Globus pallidus (tissue), 1 donor: ENCODE measurements at regions not wholly inside any gene's neighbourhood (a gene's known extent, or its start where the extent isn't known, plus 50 kb on each side); places are given as distances from the start of the nearest gene placed in this dataset.
A peak's percentile ranks its signal among the peaks of the same experiment; 100 is the strongest.

Experiments used
- DNase-seq: peaks from one replicate; pipeline ENCODE4 v3.0.0-alpha.2; 2015; ENCODE audit warnings: low spot score

DNA sequence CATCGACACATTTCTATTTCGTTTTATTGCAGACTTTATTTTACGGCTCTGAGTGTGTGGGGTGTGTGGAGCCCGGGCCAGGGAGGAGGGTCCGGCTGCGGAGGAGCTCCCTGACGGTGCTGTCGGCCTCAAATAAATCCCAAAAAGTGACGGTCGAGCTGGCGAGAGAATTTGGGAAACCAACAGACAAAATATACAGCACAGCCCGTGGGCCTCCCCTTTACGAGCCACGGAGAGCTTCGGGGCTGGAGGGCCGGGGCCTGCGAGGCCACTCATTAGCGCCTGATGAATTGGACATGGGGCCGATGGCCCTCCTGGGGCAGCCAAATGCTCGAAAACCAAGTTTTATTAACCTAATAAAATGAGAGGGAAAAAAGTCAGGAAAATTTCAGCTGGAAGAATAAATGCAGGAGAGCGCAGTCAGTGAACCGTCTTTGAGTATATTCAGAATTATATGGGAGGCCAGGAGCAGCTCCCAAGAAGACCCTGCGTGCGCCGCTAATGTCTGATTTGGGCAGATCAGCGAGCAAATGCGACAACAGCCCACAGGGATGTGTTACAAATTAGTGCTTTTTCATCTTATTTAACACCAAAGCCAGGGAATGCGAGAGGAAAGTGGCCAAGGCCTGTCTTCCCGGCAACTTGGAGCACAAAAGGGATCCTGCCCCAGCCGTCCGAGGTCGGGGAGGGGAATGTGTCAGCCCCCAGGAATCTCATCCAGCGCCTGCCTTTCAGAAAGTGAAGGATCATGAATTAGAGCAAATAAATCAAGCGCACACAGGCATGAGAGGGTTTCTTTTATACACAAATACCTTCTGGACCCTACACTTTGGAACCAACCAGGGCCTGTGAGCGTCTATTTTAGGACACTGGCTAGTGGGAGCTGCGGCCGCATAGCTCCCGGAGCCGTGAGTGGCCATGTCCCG, 249.1 kb downstream of the C16orf95 start:
- DNase-seq: no peak

DNA sequence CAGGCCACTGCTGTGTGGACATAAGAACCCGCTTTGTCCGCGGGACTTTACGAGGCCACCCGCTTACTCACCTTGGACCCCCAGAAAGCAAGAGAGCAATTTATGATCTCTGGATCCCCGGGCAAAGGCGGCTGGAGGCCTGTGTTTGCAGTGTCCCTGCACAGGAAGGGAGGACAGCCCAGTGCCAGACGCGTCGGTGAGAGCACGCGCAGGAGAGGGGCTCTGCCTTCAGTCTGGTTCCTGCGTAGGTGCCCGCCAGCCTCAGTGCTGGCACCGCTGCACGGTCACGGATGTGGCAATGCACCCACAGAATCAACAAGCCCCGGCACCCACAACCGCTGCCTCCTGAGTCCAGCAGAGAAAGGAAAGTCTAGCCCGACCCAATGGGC, 248.4 kb downstream of the C16orf95 start:
- no peak for DNase-seq

- DNase-seq: no peak
Measured at GRCh38 chr16:87070657-87071056, 246.5 kb downstream of the C16orf95 start.

- no peak for DNase-seq
Measured at GRCh38 chr16:87072101-87072500, 245.1 kb downstream of the C16orf95 start.

GRCh38 chr16:87074641-87075318, 242.4 kb downstream of the C16orf95 start:
- DNase-seq: no peak

DNA sequence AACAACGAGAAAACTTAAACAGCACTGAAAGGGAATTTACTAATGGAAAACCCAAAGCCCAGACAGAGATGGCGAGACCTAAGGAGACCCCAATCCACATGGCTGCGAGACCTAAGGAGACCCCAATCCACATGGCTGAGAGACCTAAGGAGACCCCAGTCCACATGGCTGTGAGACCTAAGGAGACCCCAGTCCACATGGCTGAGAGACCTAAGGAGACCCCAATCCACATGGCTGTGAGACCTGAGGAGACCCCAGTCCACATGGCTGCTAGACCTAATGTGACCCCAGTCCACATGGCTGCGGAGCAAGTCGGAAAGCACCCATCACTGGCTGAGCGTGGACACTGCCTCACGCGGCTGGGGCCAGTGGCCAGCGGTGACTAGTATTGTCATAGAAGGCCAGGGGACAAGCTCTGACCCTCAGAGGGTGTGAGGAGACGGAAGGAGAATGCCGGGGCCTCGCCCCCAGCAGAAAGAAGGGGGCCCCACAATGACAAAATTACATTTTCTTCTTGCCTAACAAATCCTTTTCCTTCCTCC, 241.8 kb downstream of the C16orf95 start:
- no peak for DNase-seq

GRCh38 chr16:87076331-87076949, 240.8 kb downstream of the C16orf95 start:
- no peak for DNase-seq

GRCh38 chr16:87076950-87077749, 240.0 kb downstream of the C16orf95 start:
- DNase-seq: peak; percentile 11

DNA sequence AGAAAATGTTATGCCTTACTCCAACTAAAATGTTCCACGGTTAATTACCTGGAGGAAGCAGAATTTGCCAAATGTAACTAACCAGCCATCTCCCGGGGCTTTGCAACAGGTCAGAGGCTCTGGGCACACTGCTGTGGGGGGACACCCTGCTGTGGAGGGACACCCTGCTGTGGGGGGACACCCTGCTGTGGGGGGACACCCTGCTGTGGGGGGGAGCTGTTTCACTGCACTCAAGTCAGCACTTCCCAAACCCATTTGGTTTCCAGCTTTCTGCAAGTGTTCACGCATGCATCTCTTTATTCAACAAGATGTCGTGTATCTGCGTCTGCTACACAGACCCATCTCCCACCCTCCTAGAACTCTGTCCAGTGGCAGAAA, 239.5 kb downstream of the C16orf95 start:
- no peak for DNase-seq

DNA sequence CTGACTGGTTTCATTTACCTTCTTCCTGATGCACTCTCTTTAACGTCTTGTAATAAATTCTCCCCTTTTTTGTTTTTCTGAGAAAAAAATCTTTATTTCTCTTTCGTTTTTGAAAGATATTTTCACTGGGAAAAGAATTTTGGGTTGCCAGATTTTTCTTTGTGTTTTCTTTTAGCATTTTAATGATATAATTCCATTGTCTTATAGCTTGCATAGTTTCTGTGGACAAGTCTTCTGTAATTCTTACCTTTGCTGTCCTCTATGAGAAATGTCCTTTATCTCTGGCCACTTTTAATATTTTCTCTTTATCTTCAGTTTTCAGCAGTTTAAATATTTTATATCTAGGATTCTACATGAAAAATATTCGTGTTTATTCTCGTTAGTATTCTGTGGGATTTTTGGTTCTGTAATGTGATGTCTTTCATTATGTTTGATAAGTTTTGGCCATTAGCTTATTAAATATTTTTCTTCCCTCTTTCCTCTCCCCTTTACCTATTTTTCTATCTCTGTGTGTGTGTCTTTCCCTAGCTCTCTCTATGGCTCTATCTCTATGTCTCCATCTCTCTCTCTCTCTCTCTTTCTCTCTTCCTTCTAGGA, 236.5 kb downstream of the C16orf95 start:
- DNase-seq: no peak

GRCh38 chr16:87085441-87085840, 231.8 kb downstream of the C16orf95 start:
- no peak for DNase-seq

DNA sequence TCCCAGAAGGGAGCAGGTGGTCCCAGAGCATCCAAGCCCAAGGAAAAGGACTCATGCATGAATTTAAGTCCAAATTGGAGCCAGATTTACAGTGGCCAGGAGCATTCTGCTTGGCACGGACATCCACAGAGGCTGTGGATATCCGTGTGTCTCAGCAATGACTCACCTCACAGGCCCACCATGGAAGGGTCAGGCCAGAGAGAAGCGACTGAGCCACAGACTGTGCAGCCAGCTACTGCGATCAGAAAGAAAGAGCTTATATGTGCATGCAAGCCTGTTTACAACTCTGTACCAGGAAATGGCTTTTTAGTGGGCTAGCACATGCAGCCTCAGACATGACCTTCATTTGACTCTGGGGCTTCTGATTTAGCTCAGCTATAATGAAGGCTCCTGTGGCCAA, 231.0 kb downstream of the C16orf95 start:
- no peak for DNase-seq

GRCh38 chr16:87086575-87086974, 230.6 kb downstream of the C16orf95 start:
- no peak for DNase-seq

- DNase-seq: no peak
Measured at GRCh38 chr16:87092958-87093357, 224.2 kb downstream of the C16orf95 start.

GRCh38 chr16:87093804-87094555, 223.2 kb downstream of the C16orf95 start:
- no peak for DNase-seq

DNA sequence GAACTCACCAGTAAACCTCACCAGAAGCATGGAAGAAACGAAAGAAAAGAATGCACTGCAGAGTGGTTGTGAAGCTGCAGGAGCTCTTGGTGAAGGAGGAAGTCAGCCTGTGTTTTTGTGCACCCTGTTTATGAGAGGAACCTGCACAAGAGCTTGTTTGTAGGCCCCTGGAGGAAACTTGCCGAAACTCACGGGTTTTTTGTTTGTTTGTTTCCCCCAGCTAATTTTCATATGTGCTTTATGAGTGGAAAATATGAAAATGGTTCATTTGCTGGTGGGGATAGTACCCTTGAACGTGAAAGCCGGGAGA, 222.7 kb downstream of the C16orf95 start:
- DNase-seq: no peak

GRCh38 chr16:87095271-87095670, 221.9 kb downstream of the C16orf95 start:
- DNase-seq: no peak

- DNase-seq: no peak
Measured at GRCh38 chr16:87096746-87097333, 220.4 kb downstream of the C16orf95 start.

DNA sequence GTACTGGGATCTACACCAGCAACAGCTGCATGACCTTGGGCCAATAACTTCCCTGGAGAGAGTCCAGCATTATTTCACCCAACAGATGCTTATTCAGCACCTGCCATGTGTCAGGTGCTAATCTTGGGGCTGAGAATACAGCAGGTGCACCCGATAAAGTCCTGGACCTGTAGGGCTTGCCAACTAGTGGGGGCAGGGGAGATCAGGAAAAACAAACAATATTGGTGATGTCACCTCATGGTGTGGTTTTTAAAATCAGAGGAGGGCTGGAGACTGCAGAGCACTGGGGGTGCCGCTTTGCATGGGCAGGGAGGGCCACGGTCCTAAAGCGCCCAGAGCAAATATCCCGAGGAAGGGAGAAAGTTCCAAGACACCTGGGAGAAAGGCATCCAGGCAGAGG, 218.8 kb downstream of the C16orf95 start:
- DNase-seq: no peak

- no peak for DNase-seq
Measured at GRCh38 chr16:87098976-87099720, 218.0 kb downstream of the C16orf95 start.
